Mammary epithelial cell (primary cell): ENCODE measurements at regions not wholly inside any gene's neighbourhood (a gene's known extent, or its start where the extent isn't known, plus 50 kb on each side); places are given as distances from the start of the nearest gene placed in this dataset.

Experiments used
- CTCF ChIP-seq, 2 donors: IDR thresholded peaks in 1 of 2; conservative IDR thresholded peaks in 1 of 2; 2 replicates each; pipeline ENCODE4 v1.5.1; 2011 to 2012; ENCODE audit warnings: inconsistent platforms in 2 of 2, low read length in 2 of 2, mild to moderate bottlenecking in 2 of 2, control low read depth in 1 of 2, low read depth in 1 of 2; ENCODE audit not compliant: insufficient read depth in 1 of 2; ENCODE audit errors: extremely low read depth in 1 of 2
- EZH2 ChIP-seq: IDR thresholded peaks from 2 replicates; pipeline ENCODE4 v1.6.1; 2012; ENCODE audit warnings: low read length, inconsistent platforms, borderline replicate concordance

DNA sequence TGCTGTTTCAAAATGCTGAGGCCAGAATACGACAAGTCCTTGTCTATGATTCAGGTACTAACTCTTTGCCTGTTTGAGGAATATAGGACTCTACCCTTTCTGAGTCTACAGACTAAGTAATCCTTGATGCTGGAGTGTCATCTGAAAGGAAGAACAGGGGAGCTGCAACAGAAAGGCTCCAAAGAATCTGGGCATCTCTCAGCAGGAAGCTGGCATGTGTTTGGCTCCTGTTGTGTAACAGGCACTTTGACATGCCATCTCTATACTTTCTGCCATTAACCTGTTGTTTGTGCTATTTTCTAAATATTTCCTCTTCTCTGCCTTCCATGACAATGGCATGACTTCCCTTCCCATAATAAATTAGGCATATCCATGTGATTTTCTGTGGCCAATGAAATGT is 409.5 kb downstream of the ADRA2A start:
- TF ChIP-seq CTCF (conservative IDR thresholded peaks at IDR 0.05 in 1 of 2, IDR thresholded peaks at IDR 0.05 in 1 of 2; ENCODE audit: extremely low read depth in 1 of 2, insufficient read depth in 1 of 2, low read depth in 1 of 2, low read length in 2 of 2) (no peak), EZH2 (no peak)
